ENCODE measurements at regions not wholly inside any gene's neighbourhood (a gene's known extent, or its start where the extent isn't known, plus 50 kb on each side); places are given as distances from the start of the nearest gene placed in this dataset.

DNA sequence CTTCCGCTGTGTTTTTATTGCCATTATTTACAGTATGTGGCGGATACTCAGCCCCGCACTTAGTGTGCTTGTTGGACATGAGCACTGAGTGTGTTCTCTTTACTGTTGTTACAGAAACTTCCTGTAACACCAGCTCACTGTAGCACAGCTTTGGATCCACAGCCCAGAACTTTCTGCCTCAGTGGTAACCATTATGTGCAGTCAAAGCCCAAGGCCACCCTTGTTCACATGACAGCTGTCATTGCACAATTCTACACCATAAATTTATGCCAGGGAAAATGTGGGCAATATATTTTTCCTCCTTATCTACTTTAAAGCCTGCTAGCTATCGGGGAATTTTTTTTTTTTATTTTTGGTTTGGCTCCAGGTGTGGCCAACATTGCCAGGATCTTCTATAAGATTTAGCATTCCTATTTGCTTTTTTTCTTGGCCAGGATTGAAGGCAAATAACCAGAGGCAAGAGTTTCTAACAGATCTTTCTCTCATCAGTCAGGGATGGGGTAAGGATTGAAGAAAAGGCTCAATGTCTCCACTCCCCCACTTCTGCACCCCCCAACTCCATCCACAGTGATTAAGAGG lies 176.0 kb upstream of the PELI2 start:
- DNase-seq (ENCODE audit: low read depth), result no peak

DNA sequence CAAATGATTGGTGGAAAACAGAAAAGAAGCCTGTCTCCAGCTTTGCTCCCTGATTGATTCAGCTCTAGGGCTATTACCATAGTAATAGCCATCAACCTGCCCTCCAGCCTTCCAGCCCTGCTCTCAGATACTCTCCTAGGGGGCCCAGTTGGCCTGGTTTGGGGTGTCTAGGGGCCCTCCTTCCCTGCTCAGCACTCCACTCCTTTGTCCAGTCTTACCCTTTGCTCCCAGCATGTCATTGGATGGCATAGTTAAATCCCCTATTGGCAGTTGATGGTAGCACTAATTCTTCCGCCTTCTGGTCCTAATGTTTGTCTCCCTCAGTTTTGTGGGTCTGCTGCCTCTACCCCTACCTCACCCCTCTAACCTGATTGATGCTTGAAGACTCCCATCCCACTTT lies 175.4 kb upstream of the PELI2 start:
- no peak for DNase-seq (ENCODE audit: low read depth)

DNA sequence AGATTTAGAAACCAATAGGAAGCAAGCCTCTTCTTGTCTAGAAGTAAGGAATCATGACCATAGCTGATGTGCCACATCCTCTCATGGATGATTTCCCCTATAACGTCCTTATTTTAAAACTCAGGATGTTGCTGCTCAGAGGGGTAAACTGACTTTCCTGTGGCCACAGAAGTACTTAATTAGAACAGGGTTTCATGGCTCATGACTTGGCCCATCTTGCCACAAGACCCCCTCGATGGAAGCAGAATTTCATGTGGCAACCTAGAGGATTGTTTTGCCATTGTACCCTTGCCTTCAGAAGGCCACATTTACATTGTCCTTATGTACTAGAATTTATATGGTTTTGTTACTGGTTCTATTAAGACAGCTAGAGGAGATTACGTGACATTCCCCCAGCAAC lies 173.5 kb upstream of the PELI2 start:
- no peak for DNase-seq (ENCODE audit: low read depth)

DNA sequence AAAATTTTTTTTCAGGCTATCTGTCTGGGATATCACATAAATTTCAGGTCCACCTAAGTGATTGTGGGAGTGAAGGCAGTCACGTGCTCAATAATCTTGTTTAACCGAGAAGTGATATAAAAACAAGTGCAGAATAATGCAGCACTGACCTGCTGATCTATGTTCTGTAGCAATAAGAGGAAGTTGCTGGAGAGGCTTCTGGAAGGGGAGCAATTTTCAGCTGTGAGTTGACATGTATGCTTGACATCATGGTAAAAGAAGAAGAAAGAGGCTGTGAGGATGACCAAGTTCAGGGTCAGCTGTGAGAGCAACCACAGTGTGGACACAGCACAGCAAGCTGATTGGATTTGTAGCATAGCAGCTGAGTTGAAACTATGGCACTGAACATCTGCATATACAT lies 172.0 kb upstream of the PELI2 start:
- no peak for DNase-seq (ENCODE audit: low read depth)

DNA sequence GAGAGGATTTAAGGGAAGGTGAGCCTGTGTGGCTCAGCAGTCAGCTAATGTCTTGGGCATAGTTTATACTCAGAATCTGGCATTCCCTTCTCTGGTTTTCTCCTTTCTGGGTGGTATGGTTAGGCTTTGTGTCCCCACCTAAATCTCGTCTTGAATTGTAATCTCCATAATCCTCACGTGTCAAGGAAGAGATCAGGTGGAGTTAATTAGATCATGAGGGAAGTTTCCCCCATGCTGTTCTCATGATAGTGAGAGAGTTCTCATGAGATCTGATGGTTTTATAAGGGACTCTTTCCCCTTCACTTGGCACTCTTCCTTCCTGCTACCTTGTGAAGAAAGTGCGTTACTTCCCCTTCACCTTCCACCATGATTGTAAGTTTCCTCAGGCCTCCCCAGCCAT lies 169.8 kb upstream of the PELI2 start:
- DNase-seq (ENCODE audit: low read depth), result no peak

DNA sequence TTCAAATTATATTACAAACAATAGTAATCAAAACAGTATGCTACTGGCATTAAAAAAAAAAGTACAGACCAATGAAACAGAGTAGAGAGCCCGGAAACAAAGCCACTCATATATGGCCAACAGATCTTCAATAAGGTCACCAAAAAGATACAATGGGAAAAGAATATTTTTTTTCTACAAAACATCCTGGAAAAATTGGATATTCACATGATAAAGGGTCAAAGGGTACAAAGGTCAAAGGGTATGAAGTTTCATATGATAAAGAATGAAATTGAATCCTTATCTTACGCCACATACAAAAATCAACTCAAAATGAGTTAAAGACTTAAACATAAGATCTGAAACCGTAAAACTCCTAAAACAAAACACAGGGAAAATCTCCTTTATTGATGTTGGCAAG lies 168.5 kb upstream of the PELI2 start:
- no peak for DNase-seq (ENCODE audit: low read depth)

DNA sequence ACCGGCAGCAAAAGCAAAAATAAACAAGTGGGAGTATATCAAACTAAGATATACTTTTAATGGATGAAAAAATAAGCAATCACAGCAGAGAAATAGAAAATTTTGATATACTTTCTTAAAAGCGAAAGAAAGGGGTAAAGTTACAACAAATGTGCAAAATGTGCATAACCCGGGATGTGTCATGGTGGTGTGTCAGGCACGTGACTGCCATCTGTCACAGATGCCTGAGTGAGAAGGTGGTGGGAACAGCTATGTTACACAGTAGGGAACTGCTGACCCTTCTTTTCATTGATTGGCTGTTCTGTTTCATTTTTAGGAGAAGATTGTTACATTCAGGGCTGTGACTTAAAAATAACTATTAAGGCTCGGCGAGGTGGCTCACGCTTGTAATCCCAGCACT lies 168.1 kb upstream of the PELI2 start:
- no peak for DNase-seq (ENCODE audit: low read depth)

DNA sequence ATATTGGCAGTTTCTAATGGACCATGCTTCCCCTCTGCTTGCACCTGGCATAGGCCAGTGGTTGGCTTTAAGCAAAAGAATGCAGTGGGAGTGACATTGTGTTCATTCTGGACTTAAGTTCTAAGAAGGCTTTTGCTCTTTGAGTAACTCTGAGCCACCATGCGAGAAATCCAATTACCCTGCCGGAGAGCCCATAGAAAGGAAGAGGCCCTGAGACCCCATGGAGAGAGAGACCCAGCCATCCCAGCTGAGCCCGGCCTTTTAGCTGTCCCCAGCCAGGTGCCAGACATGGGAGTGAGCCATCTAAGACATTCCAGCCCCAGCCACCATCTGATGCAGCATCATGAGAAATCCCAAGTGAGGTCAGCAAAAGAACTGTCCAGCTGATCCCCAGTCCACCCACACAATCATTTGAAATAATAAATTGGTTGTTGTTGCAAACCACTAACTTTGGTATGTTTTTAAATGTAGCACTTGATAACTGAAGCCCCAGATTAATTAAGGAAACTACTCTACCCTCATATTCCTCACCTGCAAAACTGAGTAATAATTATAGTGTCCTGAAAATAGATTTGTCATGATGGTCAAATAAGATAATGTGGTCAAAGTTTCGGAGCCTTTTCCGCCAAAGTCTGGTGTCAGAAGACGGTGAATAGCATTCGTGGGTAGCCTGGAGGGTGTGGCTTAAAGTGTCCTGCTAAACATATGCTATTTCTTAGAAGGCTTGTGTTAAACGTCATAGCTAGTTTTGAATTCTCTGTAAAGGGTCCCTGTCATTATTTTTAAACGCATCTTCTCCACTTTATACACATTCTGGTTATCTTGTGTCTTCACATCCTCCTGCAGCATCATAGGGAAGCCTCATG lies 166.6 kb upstream of the PELI2 start:
- DNase-seq (ENCODE audit: low read depth), result no peak

DNA sequence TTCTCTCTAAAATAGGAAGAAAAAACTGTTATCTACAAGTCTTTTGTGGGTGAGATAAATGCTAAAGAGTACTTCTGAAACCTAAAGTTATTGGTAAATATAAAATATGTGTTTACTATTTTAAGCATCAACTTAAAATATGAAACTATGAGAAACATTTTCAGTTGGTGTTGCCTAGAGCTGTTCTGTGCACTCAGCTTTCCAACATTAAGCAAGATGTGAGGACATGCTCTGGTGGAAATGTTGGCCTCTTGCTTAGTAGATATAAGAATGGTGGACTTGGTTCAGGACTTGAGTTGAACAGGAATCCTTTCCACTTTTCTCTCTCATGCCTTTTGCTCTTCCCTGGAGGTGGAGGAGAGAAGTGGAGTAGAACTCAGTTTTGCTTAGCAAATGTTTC lies 164.1 kb upstream of the PELI2 start:
- no peak for DNase-seq (ENCODE audit: low read depth)

DNA sequence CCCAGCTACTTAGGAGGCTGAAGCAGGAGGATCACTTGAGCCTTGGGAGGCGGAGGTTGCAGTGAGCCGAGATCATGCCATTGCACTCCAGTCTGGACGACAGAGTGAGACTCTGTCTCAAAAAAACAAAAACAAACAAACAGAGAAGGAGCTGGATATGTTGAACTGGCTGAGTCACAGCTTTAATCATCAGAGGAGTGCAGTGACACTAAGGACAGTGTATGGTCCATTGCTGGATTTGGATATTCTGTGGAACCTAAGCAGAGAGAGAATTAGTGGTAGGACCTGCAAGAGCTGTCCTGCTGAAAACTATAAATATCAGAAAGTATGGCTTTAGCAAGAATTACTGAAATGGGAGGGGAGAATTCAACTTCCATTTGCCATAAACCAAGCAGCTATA lies 163.0 kb upstream of the PELI2 start:
- no peak for DNase-seq (ENCODE audit: low read depth)

DNA sequence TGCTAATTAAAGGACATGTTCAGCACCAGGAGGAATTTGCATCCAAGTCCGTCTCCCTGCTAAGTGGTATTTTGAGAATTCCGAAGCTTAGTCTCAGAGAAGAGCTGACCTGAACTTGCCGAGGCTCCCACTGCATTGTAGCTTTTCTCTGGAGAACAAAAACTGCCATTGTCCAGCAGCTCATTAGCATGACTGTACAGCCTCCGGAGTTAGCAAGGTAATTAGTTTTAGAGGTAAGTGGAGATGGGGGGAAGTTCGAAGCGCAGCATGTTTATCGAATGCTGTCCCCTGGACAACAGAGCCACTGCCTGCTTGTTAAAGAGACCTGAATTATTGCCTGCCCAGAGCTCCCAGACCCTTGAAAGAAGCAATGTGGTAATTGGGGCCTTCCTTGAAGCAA lies 160.3 kb upstream of the PELI2 start:
- DNase-seq (ENCODE audit: low read depth), result no peak

DNA sequence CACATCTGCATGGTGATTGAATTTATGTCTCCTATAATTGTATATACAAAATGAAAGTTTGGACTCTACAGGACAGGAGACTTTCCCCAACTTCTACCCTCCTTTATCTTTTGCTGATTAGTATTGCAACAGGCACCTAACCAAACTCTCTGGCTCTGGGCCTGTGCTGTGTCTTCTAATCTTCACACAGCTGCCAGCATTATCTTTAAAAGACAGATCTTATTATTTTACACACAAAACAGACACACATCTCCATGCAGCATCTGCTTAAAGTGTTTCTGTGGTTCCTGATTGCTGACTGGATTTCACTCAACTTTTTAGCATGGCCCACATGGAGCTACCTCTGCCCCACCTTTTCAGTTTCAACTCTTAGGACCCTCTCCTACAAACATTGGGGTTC lies 154.9 kb upstream of the PELI2 start:
- DNase-seq (ENCODE audit: low read depth), result no peak

DNA sequence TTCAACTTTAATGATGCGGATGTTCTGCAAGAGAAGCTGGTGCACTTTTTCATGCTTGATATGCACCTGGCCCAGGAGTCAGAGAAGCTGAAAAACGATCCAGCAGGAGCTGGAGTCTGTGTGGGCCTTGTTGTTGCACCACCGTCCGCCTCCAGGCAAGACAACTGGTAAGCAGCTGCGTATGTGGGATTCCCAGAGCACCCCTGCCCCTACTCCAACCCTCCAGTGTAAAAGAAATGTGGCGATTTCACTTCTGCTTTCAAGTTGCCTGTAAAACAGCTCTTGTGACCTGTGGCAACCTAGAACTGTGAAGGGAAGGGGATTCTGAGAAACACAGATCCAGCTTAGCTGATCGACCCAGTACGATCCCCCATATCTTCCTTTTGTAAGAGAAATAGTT lies 154.1 kb upstream of the PELI2 start:
- DNase-seq (ENCODE audit: low read depth), result no peak

DNA sequence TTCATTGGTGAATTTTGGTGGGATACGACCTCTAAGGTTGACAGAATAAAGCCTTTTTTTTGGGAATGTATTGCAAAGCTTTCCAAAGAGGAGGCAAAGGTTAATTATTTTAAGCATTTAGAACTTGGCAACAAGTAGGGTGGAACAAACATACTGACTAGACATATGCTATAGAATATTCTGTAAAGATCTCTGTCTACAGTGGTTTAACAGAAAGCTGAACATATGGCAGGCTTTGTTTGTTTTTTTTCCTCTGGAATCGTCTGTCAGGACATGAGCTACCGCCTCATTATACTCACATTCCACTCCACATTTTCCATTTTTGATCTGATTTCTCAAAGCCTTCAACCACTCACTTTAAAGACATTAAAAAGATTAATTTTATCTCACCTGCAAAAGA lies 153.4 kb upstream of the PELI2 start:
- no peak for DNase-seq (ENCODE audit: low read depth)

DNA sequence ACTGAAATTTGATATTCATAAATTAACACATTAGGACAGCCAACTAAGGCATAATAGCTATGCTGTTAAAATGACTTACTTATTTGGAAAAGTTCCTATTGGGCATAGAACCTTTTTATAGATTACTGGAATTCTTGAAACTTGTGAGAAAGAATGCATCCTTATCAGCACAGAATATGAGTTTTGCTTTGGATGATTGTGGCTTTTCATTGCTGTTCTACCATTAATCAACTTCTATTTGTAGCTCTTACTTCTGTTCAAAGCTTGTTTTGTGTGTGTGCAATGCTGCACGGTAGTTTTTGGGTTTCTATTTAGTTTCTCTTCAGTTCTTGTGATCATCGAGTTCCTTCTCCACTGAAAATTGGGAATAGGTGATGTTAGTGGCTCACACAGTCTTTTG lies 152.4 kb upstream of the PELI2 start:
- DNase-seq (ENCODE audit: low read depth), result no peak

DNA sequence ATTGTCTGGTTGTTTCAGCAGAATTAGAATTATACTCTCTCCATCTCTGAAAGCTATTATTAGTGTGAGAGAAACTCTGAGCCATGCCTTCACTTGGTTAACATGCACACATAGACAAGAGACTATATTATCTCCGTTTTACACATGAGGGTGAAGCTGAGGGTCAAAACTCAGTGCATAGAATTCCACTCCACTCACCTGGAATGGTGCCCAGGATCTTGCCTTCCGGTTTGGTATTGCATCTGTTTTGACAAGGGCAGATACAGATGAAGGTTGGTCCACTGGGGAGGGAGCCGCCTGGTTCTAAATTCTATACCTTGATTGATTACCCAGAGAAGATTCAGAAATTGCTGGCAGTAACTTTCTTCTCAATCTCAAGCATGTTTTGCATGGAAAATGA lies 149.5 kb upstream of the PELI2 start:
- DNase-seq (ENCODE audit: low read depth), result no peak

DNA sequence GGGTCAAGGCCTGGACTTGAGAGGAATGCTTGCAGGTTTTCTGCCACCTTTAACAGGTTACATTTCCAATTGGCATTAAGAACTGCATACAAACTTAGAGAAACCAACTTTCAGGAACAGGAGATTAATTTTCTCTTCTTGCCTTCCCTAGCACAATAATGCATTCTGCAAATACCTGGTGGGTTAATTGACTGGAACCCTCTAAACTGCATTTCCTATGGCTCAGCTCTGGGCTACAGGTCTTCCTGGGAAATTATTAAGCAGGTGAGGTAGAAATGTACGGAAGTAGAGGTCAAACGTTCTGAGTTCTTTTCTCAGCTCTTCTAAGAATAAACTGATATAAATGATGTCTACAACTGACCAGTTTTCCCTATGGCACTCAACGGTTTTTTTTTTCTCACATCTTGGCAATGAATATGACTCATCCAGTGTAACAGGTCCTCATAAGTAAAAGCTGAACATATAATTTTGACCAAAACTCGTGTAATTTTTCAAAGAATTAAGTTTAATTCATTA lies 144.9 kb upstream of the PELI2 start:
- DNase-seq (ENCODE audit: low read depth), result no peak

DNA sequence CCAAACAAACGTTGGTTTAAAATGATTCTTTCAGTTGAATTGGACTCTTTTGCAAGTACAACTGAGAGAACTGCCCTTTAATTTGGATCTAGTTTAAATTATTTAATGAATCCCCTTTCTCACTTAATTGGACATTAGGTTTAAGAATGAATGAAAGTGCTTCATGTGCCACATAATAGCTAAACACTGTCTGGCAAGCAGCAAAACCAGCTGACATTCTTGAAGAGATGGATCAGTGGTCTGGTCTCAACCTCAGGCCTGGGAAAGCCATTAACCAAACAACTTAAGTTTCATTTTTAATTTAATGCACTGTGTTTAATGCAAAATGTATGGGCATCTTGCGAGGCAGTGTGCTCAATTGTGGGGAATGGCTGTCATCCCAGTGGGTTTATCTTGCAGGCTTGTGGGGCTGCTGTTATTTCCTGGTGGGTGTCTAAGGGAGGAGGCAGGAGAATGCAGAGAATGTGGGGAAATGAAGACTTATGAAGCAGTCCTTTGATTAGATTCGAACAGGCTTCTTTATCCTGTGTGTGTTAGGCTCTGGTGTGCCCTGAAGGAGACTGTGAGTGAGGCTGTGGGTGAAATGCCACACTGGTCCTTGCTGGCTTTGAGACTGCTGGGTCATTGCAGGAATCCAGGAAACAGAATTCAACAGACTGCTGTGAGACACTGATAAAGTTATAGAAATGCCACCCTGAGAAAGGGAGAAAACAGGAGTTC lies 144.1 kb upstream of the PELI2 start:
- DNase-seq (ENCODE audit: low read depth), result no peak

DNA sequence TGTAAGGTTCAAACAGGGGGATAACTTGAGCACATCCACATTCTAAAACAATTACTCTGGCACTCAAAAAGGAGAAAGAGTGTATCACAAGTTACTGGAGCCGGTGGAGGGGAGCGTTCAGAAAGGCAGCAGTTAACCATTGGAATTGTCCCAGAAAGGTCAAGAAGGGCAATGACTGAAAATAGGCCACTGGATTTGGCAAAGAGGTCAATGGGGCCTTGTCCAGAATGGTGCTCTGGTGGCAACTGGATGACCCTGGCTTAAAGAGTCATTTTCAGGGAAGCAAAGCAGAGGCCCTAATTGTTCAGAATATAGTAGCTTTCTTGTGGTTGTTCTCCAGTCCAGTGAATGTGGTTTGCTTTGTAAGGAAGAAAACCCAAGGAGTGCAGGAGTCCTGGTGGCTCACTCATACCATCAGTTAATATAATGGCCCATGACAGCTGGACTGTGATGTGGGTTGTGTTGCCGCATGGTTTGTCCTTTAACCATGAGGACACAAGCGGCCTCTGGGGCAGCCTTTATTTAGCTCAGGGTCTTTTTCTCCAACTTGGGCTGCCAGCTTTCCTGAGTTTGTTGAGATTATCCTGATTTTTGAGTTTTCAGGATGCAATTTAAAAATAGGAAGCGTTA lies 142.8 kb upstream of the PELI2 start:
- no peak for DNase-seq (ENCODE audit: low read depth)

DNA sequence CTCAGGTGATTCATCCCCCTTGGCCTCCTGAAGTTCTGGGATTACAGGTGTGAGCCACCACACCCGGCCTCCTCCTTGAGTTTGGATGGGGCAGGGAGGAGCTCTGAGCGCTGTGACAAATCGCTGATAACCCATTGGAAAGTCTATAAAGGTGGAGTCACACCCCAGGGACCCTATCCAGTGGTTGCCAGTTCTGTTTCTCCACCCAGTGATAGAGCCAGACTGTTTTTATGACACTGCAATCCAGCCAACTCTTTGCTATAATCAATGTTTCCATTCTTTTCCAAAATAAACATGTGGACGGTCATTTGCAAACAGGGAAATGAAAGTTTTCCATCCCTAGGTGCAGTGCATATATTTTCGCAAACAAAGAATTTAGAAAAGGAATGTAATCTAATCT lies 142.0 kb upstream of the PELI2 start:
- DNase-seq (ENCODE audit: low read depth), result no peak

DNA sequence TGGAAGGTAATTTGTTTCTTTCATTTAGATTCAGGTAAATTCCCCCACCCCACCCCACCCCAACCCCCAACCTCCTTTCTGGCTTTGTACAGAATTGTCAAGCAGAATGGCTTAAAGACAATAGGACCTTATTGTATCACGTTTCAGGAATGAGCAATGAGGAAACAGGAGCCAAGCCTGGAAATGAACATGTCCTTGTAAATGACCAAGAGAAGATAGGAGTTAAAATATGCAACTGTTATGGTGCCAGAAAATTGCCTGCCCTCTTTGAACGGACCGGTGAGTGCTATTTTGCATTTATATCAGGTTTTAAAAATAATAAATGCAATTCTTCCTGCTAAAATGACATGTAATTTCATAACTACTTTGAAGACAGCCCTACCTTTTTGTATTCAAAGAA lies 141.6 kb upstream of the PELI2 start:
- no peak for DNase-seq (ENCODE audit: low read depth)

DNA sequence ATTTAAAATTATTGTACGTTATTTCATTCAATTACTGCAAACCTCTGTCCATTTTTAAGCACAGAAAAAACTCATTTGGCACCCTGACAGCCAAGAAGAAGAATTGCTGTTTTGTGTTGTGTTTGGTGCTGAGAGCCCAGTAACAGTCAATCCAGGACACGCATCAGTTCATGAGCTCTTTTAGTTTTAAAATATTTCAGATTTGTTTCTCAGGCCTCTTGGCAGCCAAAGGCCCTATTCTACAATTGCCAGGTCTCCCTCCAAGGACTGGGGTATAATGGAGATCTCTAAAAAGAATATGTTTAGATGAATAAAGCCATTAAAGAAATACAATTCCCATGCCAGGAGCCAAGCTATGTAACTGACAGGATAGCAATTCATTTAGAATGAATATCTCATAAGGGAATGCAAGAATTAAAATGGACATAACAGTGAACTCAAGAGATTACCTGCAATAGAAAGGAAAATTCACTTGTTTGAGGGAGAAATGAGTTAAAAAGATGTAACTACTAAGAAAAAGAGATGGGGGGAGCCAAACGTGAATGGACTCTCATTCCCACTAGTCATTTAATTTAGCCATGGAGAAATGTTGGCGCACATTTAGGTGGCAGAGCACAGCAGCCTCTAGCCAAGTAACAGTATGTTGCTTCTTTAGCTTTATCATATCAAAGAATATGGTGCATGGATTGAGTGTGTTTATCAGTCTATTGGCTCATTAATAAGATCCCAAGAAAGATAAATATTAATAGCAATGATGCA lies 140.6 kb upstream of the PELI2 start:
- no peak for DNase-seq (ENCODE audit: low read depth)
